K562 (cell line): ENCODE measurements at regions not wholly inside any gene's neighbourhood (a gene's known extent, or its start where the extent isn't known, plus 50 kb on each side); places are given as distances from the start of the nearest gene placed in this dataset.

Source experiments
- ATAC-seq: fragments of 200-7000 bp; cut with Tn5 transposase; 3 replicates; pipeline ENCODE4 v1.9.1; 2020; ENCODE audit warnings: moderate library complexity
- BruUV-seq: library from RNA; stranded (reverse); fragments of 400-500 nt; replicated peaks from 2 replicates; lab custom pipeline; 2021; lab: Mats Ljungman, UMichigan
- CTCF ChIA-PET: fragments of 300-600 bp; formaldehyde crosslinking; extraction: SDS; loops from one replicate; lab custom pipeline; 2021; ENCODE audit warnings: low intra/inter-chr PET ratio; lab: Yijun Ruan, JAX
- POLR2A ChIA-PET: fragments of 300-600, 350-650 bp; sonication (Branson Sonifier 250); formaldehyde crosslinking; extraction: SDS; loops from one replicate; lab custom pipeline; 2021; ENCODE audit warnings: antibody characterized with exemption, inconsistent platforms; lab: Yijun Ruan, JAX
- DNase-seq, 4 experiments: peaks; one replicate each; pipeline versions ENCODE4 v3.0.0 to v3.0.0-alpha.2; 2011 to 2018; ENCODE audit warnings: low spot score in 3 of 4, mixed read lengths in 3 of 4; ENCODE audit errors: extremely low read depth in 1 of 4
- FAIRE-seq: peaks from 2 replicates; lab custom pipeline; 2011; peaks lifted over from hg19 to GRCh38; lab: Jason Lieb, UNC
- H2AFZ ChIP-seq: 2 replicates; pipeline ENCODE4 v1.6.0; 2011; ENCODE audit warnings: low read depth, low read length, control low read depth, inconsistent platforms
- H3K27ac ChIP-seq: fragments of 200-600 bp; 3 replicates; pipeline ENCODE4 v1.8.0; 2011; ENCODE audit warnings: low read depth, mild to moderate bottlenecking, control low read depth, inconsistent platforms, low read length, moderate library complexity, mixed read lengths; ENCODE audit errors: extremely low read depth
- H3K27me3 ChIP-seq, 2 experiments: fragments of 300-600 bp in 1 of 2; 2 replicates in 1 of 2; 3 replicates in 1 of 2; pipeline versions ENCODE4 v1.6.0 to v1.8.0; 2011; ENCODE audit warnings: inconsistent platforms in 2 of 2, low read length in 2 of 2, mild to moderate bottlenecking in 1 of 2, mixed read lengths in 1 of 2, moderate library complexity in 1 of 2; ENCODE audit not compliant: control insufficient read depth in 2 of 2, insufficient read depth in 2 of 2
- H3K36me3 ChIP-seq: fragments of 300-600 bp; 3 replicates; pipeline ENCODE4 v1.8.0; 2011; ENCODE audit warnings: mild to moderate bottlenecking, low read length, inconsistent platforms; ENCODE audit not compliant: control insufficient read depth, insufficient read depth
- H3K4me1 ChIP-seq, 2 experiments: fragments of 200-600 bp in 1 of 2; replicated peaks in 1 of 2; 2 replicates in 1 of 2; 3 replicates in 1 of 2; pipeline versions ENCODE4 v1.5.1 to v1.8.0; 2011; ENCODE audit warnings: inconsistent platforms in 2 of 2, low read length in 2 of 2, mild to moderate bottlenecking in 1 of 2, mixed read lengths in 1 of 2, moderate library complexity in 1 of 2; ENCODE audit not compliant: control insufficient read depth in 2 of 2, insufficient read depth in 2 of 2
- H3K4me2 ChIP-seq: 2 replicates; pipeline ENCODE4 v1.6.1; 2011; ENCODE audit warnings: low read length, control low read depth, inconsistent platforms, mixed read lengths; ENCODE audit not compliant: insufficient read depth
- H3K4me3 ChIP-seq: fragments of 200-600 bp; sonication (generic), shearing (Covaris generic); 2 replicates; pipeline ENCODE4 v1.5.1; 2016; ENCODE audit warnings: control low read depth, inconsistent platforms
- H3K79me2 ChIP-seq: fragments of 200-600 bp; 3 replicates; pipeline ENCODE4 v1.8.0; 2011; ENCODE audit warnings: low read length, inconsistent platforms; ENCODE audit not compliant: control insufficient read depth, insufficient read depth
- H3K9ac ChIP-seq, 2 experiments: 2 replicates each; pipeline versions ENCODE4 v1.6.0 to v1.6.1; 2011; ENCODE audit warnings: low read depth in 2 of 2, low read length in 2 of 2, control low read depth in 1 of 2, inconsistent platforms in 1 of 2, mild to moderate bottlenecking in 1 of 2, mixed read lengths in 1 of 2; ENCODE audit not compliant: insufficient read depth in 1 of 2
- H3K9me1 ChIP-seq: one replicate; pipeline ENCODE4 v1.6.0; 2011; ENCODE audit warnings: inconsistent platforms, mild to moderate bottlenecking, low read length, moderate library complexity; ENCODE audit not compliant: control insufficient read depth, insufficient read depth
- H3K9me3 ChIP-seq: replicated peaks from 2 replicates; pipeline ENCODE4 v1.5.1; 2011; ENCODE audit warnings: low read depth, low read length, inconsistent platforms; ENCODE audit not compliant: control insufficient read depth, insufficient read depth
- H4K20me1 ChIP-seq: replicated peaks from 2 replicates; pipeline ENCODE4 v1.6.1; 2011; ENCODE audit warnings: low read length, inconsistent platforms, mixed read lengths; ENCODE audit not compliant: control insufficient read depth, insufficient read depth
- CCNT2 ChIP-seq: IDR thresholded peaks from 2 replicates; pipeline ENCODE4 v1.6.1; 2011; ENCODE audit warnings: borderline replicate concordance, low read depth, mild to moderate bottlenecking, moderate library complexity, mixed read lengths, low read length; ENCODE audit not compliant: insufficient read length; ENCODE audit errors: extremely low read depth
- GTF2E2 ChIP-seq: fragments of 200-800 bp; sonication (Bioruptor generic); IDR thresholded peaks from 2 replicates; pipeline ENCODE4 v1.6.1; 2016; ENCODE audit warnings: missing genetic modification characterization, missing compliant biosample characterization
- NR2C2 ChIP-seq, 2 experiments: fragments of 200-800 bp in 1 of 2; sonication (Bioruptor generic) in 1 of 2; sonication (generic) in 1 of 2; formaldehyde crosslinking in 1 of 2; IDR thresholded peaks; 2 replicates each; pipeline versions ENCODE4 v1.6.1 to v1.8.0; 2016 to 2022; ENCODE audit warnings: mild to moderate bottlenecking in 1 of 2, missing compliant biosample characterization in 1 of 2, missing genetic modification characterization in 1 of 2, missing genetic modification reagents in 1 of 2
- POLR2B ChIP-seq: fragments of 450-650 bp; IDR thresholded peaks from 2 replicates; pipeline ENCODE4 v1.6.1; 2018; ENCODE audit warnings: low read depth; ENCODE audit not compliant: partially characterized antibody
- RBM39 ChIP-seq: fragments of 200-400 bp; formaldehyde crosslinking; optimal IDR thresholded peaks from 2 replicates; pipeline ENCODE3; 2018; ENCODE audit warnings: low read depth, low read length
- ZBTB12 ChIP-seq: fragments of 250-450 bp; sonication (Bioruptor Pico); IDR thresholded peaks from 2 replicates; pipeline ENCODE4 v1.4.0; 2020
- ZNF263 ChIP-seq: sonication (generic); formaldehyde crosslinking; IDR thresholded peaks from 2 replicates; pipeline ENCODE4 v1.8.0; 2022; ENCODE audit warnings: mild to moderate bottlenecking, missing genetic modification reagents, borderline replicate concordance
- ZNF445 ChIP-seq: fragments of 250-450 bp; sonication (Bioruptor Pico); IDR thresholded peaks from 2 replicates; pipeline ENCODE4 v1.4.0; 2020; ENCODE audit warnings: low read depth, mild to moderate bottlenecking, moderate library complexity
- WGBS: fragments of 100-300 bp; shearing (Covaris generic); methylation state at CpG from one replicate; pipeline ENCODE4 v1.1.6; 2016; ENCODE audit warnings: low coverage, mixed read lengths; ENCODE audit not compliant: insufficient coverage; ENCODE audit errors: missing lambda C conversion rate; 5-methylcytosine and 5-hydroxymethylcytosine counted together
- in situ Hi-C: fragments of 300-500 bp; cut with MboI; formaldehyde crosslinking; loops from 4 replicates; pipeline ENCODE4 v1.15.0; 2018; ENCODE audit warnings: inconsistent platforms, mixed read lengths
- intact Hi-C: fragments of 100-400 bp; cut with micrococcal nuclease; formaldehyde crosslinking; loops from 2 replicates; pipeline ENCODE4 v1.14.2; 2022
- TF ChIP-seq, protein P1 (sequence below), 2 experiments: fragments of 450-650 bp; conservative IDR thresholded peaks; 2 replicates each; pipeline ENCODE4 v1.6.1; 2017; ENCODE audit warnings: mild to moderate bottlenecking in 2 of 2, moderate library complexity in 2 of 2
- TF ChIP-seq, protein P2 (sequence below): fragments of 250-450 bp; sonication (Bioruptor Pico); IDR thresholded peaks from 2 replicates; pipeline ENCODE4 v1.8.0; 2021; ENCODE audit warnings: mild to moderate bottlenecking, moderate library complexity

DNA sequence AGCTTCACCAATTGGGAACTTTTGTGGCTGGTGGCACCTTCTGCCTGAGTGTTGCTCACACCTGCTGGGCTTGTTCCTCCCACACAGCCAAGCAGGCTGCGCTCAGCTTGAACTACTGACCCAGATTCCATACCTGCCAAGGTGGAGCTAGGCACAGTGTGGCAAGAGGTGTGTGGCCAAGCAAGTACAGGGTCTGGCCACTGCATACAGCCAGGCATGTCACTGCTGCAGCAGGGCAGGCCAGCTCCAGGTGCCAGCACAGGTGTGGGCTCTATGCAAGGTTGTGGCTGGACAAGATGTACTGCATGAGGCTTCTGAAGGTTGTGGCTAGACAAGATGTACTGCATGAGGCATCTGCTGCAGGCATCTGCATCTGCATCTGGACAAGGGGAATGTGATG is 1254.8 kb downstream of the AMY1C start:
- no peak for FAIRE-seq
- WGBS, result 0% methylated on average over 1 of the region's 1 CpG

More for the DNA sequence above, 1254.8 kb downstream of the AMY1C start:
- no TSS peak for BruUV-seq
- Histone ChIP-seq H3K79me2 (no peaks in the 10 kb centered on the region), H3K9ac (no peak overlapping the region), H3K4me1 (no peaks in the 10 kb centered on the region), H3K9me1 (no peaks in the 10 kb centered on the region), H3K9me3 (no peaks in the 10 kb centered on the region; the same call in 1 of the 2 replicates), H3K27ac (no peak overlapping the region), H3K4me3 (no peak overlapping the region), H3K27me3 (no peaks in the 10 kb centered on the region), H4K20me1 (no peaks in the 10 kb centered on the region), H3K4me2 (no peak overlapping the region), H3K36me3 (no peaks in the 10 kb centered on the region), H2AFZ (no peak overlapping the region)
- POLR2A ChIA-PET, result no interaction called here
- CTCF ChIA-PET, result no interaction called here
- intact Hi-C loops, result no loop called here
- TF ChIP-seq, protein P1, sequence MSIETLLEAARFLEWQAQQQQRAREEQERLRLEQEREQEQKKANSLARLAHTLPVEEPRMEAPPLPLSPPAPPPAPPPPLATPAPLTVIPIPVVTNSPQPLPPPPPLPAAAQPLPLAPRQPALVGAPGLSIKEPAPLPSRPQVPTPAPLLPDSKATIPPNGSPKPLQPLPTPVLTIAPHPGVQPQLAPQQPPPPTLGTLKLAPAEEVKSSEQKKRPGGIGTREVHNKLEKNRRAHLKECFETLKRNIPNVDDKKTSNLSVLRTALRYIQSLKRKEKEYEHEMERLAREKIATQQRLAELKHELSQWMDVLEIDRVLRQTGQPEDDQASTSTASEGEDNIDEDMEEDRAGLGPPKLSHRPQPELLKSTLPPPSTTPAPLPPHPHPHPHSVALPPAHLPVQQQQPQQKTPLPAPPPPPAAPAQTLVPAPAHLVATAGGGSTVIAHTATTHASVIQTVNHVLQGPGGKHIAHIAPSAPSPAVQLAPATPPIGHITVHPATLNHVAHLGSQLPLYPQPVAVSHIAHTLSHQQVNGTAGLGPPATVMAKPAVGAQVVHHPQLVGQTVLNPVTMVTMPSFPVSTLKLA (conservative IDR thresholded peaks at IDR 0.05), result no peak
- TF ChIP-seq POLR2B (no peak), NR2C2 (CRISPR knock-in tag; IDR thresholded peaks at IDR 0.05) (no peak), NR2C2 (tag; IDR thresholded peaks at IDR 0.05) (no peak), ZBTB12 (CRISPR knock-in tag) (no peak), ZNF445 (CRISPR knock-in tag) (no peak), GTF2E2 (no peak), ZNF263 (CRISPR knock-in tag) (no peak), CCNT2 (no peak), RBM39 (no peak)
- TF ChIP-seq, protein P2, sequence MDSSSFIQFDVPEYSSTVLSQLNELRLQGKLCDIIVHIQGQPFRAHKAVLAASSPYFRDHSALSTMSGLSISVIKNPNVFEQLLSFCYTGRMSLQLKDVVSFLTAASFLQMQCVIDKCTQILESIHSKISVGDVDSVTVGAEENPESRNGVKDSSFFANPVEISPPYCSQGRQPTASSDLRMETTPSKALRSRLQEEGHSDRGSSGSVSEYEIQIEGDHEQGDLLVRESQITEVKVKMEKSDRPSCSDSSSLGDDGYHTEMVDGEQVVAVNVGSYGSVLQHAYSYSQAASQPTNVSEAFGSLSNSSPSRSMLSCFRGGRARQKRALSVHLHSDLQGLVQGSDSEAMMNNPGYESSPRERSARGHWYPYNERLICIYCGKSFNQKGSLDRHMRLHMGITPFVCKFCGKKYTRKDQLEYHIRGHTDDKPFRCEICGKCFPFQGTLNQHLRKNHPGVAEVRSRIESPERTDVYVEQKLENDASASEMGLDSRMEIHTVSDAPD (CRISPR knock-in tag), result no peak
- no peak for ATAC-seq
- in situ Hi-C loops, result no loop called here
- DNase-seq, result no peak
